ENCODE measurements at regions not wholly inside any gene's neighbourhood (a gene's known extent, or its start where the extent isn't known, plus 50 kb on each side); places are given as distances from the start of the nearest gene placed in this dataset.
A peak's percentile ranks its signal among the peaks of the same experiment; 100 is the strongest.

- no peak for FAIRE-seq
Measured at GRCh38 chrX:114332766-114333165, 251.1 kb upstream of the HTR2C start.

- FAIRE-seq = no peak
Measured at GRCh38 chrX:114334473-114334982, 249.4 kb upstream of the HTR2C start.

GRCh38 chrX:114338870-114339269 is 245.0 kb upstream of the HTR2C start:
- FAIRE-seq = no peak

- FAIRE-seq = peak; percentile 80
Measured at GRCh38 chrX:114344756-114345349, 239.0 kb upstream of the HTR2C start.

- FAIRE-seq = peak; percentile 27
Measured at GRCh38 chrX:114361076-114361725, 222.7 kb upstream of the HTR2C start.

- no peak for FAIRE-seq
Measured at GRCh38 chrX:114363346-114363745, 220.5 kb upstream of the HTR2C start.

GRCh38 chrX:114365065-114365834 is 218.6 kb upstream of the HTR2C start:
- no peak for FAIRE-seq

- FAIRE-seq = no peak
Measured at GRCh38 chrX:114372937-114373336, 210.9 kb upstream of the HTR2C start.

GRCh38 chrX:114390251-114390796 is 193.6 kb upstream of the HTR2C start:
- no peak for FAIRE-seq

All from A204.1 (cell line).